ENCODE measurements at regions not wholly inside any gene's neighbourhood (a gene's known extent, or its start where the extent isn't known, plus 50 kb on each side); places are given as distances from the start of the nearest gene placed in this dataset.

- TF ChIP-seq EZH2 (optimal IDR thresholded peaks at IDR 0.05; ENCODE audit: low read depth, low read length) (no peak), CTCF (IDR thresholded peaks at IDR 0.05; ENCODE audit: low read length) (no peak), EZH2phosphoT487 (IDR thresholded peaks at IDR 0.05; ENCODE audit: low read length) (no peak)
Observed at GRCh38 chrX:68917799-68918198, 89.0 kb downstream of the EFNB1 start.

All from MM.1S (cell line).